Activated T-cell treated with anti-CD3 and anti-CD28 coated beads for 48 hours (primary cell): ENCODE measurements at regions not wholly inside any gene's neighbourhood (a gene's known extent, or its start where the extent isn't known, plus 50 kb on each side); places are given as distances from the start of the nearest gene placed in this dataset.
A peak's percentile ranks its signal among the peaks of the same experiment; 100 is the strongest.

Source experiments
- DNase-seq: peaks from one replicate; pipeline ENCODE4 v3.0.0-alpha.2; 2020; ENCODE audit warnings: low read depth

DNA sequence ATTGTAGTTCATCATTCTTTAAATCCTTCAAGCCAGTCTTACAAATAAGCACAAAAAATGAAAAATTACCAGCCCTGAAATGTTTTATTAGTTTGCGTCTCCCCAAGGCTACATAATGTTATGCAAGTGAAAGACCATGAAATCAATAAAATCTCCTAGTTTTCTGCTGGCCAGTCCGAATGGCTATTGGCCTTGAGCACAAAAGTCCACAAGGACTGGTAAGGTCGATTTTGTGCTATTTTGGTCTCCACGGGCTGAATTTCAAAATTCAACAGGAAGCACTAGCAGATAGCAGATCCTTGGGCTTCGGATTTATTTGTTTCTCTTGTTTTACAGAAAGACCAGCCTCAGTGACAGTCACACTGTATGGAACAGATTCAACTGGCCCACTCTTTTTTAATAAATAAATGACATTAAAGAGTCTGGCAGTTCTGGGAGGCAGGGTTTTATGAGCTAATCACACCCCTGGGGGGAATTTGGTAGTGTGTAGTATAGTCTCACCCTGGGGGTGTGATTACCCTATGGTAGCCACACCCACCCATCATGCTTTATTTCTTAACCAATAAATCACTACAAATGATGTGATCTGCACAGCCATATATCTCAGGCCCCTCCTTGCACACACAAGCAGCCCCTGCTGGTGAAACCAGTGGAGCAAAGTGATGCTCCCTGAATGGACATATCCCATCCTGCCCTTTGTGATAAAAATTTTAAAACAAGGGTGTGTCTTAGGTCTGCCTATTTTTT is 51.1 kb upstream of the TMEM33 start:
- DNase-seq = no peak

DNA sequence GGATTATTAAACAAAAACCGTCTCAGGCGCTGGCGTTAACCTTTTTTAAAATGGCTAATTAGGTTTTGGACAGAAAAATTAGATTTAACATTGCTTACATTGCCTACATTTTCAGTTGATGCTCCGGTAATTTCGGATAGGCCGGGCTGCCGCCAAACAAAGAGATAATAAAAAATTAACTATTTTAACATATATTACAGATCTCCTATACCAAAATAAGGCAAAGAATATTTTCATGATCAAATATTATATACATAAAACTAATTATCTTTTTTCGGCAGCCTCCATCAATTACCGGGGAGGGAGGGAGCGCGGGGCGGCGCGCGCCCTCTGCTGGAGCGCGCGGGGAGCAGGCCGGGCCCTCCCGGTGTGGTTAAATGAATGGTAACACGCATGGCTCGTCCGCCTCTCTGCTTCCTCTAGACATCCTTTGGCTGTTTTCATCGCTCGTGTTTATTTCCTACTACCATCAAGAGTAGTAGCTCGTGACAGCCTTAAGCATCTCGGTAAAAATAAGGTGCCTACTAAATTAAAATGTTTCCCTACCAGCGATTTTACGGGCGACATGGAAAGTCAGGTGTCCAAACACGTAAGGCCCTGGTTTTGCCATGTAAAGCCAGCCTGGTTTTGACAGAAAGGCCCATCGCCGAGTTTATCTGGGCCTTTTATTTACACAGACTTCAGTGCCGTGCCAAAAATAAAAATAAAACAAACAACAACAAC is 52.4 kb upstream of the TMEM33 start:
- DNase-seq = peak; percentile 49

DNA sequence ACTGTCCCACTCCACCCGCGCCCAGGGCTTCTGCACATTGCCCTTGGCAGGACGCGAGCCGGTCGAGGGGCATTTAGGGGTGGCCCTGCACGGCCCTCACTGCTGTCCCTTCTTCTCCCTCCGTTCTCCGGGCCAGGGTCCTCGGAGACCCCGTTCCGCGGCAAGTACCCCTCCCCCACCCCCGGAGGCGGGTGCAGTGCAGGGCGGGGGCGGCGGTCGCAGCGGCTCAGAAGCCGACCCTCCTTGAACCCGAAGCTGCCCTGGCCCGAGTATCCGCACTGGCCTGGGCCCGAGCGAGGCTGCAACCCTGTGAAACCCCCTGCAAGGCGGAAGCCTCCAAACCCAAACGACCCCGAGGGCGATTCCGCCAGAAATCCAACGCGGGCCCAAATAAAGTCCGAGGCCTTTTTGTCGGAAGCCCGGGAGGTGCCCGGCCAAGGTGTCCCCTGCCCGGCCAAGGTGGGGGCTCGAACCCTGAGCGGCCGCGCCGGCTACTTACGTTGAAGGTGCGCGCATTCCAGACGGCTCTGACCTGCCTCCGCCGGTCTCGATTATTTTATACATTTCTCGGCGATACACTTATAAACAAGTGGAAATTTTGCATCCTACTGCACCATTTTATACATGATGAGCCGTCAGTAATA is 53.1 kb upstream of the TMEM33 start:
- no peak for DNase-seq

DNA sequence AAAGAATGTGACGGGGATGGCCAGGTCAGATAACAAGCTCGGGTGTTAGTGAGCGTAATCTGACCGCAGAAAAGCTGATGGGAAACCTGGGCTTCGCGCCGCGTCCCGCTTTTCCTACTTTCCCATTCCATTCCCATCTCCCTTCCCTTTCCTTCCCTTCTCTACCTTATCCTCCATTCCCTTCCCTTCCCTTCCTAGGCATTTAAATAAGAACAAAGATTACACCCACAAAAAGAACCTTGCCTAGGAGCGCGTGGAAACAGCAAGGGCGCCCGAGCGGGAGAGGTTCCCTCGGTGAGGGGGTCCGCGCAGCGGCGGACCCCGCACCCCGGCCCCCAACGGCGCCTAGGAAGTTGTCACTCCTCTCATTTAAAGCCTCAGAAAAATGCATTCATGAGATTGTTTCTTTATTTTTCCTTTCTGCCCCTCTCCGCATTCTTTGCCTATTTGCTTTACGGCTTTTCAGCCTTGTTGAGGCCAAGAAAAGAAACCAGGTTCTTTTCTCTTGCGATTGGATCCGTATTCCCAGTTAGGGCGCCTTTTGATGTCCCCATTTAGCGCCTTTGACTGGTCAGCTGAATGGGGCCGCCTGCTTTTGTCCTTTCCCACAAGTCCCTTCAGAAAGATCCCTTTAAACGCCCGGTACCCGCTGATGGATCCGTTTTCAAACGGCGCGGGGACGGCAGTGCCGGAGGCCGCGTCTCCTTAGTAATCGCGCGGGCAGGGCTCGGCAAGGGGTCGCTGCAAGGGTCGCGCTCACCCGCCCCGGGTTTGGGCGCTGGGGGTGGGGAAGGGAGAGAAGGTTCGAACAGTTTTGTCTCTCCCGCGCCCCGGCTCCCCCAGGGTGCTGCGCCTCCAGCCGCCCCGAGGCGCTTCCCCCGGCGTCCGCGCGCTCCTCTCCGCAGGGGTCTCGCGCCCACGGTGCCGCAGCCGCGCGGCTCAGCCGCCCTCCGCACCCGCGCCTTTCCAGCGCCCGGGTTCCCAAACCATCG is 54.1 kb upstream of the TMEM33 start:
- DNase-seq = no peak

DNA sequence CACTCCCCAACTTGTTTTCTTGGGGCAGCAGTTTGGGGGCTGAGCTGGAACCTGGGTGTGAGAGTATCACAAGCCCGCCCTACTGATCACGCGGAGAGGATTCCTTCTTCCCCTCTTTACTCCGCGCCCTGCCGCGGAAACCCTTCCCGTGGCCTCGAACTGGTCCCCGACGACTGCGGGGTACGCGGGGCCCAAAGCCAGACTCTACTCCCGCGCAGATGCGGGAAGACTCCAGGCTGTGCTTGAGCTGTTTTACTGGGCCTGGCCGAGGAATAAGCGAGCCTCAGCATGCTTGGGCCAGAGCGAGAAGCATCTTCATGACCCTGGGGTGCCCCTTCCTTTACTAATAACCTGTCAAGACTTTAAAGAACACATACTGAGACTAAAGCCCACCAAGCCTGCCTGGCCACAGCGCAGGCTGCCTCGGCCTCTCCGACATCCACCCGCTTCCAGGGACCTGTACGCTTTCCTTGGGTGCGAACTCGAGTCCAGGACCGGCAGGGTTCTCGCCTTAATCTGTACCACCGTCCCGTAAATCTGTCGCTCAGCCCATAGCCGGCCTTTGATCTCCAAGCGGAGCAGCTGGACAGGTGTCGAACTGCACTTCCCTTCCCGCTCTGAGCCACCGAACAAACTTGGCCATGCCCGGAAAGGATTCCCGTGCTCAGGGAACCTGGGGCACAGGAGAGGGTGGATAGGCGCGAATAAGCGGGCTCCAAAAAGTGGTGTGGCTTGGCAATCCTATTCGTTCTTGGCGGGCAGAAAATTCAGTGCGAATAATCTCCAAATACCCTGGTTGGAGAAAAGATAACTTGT is 55.0 kb upstream of the TMEM33 start:
- DNase-seq = no peak

DNA sequence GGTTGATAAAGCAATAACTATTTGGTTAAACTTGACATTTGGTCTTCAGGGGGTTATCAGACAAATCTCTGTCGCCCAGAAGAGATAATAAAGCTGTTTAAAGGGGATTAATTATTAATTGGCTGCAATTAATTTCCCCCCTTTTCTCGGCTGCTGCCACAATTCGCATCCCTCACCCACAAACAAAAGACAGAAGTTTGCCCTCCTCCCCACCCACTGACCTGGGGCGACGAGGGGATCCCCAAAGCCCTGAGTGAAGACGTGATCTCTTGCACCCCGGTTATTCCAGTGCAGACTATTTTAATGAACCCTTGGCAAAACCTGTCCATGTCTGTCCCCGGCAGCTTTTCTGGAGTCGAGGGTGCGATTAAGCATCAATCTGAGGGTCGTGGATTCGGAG is 55.7 kb upstream of the TMEM33 start:
- DNase-seq = no peak

DNA sequence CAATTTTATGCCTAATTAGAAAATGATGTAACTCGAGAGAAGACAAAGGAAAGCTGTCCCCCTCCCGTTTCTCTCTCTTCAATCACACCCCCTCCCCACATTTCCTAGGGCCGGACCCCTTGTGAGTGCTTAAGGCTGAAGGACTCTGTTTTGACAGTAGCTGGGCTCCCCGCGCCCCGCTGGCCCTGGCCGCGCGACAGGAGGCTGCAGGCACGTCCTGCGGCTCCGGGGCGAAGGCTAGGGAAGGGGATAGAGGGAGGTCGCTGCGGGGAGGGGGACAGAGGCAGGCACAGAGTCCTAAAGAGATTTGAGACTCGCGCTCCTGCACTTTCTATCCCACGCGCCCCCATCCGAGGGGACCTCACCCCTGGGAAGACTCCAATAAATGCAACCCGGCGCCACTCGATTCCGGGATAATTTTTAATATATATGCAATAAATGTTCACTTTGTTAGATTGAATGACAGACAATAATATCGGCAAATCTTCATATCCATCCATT is 56.2 kb upstream of the TMEM33 start:
- DNase-seq = no peak

DNA sequence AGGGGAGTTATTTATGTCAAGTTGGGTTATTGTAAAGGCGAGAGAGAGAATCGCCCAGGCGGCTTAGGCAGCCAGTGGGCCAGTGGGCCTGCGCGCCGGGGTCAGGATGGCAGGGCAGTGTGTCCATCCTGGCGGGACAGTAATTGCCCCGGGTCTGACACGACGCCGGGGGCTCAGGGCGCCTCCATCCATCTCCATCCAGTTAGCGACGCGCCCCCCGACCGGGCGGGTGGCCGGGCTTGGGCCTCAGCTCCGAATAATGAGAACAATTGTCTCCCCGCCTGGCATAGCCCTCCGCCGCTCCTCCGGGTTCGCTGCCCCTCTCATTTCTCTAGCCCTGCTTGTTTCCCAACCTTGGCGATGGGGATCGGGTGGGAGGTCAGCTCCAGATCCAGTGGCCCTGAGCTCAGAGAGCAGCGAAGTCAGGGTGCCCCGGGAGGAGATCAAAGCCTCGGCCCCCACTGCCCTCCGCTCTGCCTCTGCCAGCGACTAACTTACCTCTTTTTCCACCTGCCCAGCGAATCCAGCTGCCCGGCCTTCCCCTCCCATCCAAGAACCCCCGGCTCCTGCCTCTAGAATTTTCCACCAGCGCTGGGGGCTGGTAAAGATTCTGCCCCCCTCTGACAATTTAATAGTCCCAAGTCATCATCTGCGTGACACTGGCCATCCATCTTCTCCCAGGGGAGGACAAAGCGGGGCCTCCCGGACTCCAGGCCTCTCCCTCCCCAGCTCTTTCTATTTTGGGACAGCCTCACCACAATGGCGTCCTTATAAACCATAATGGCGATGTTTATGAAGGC is 56.9 kb upstream of the TMEM33 start:
- DNase-seq = no peak

DNA sequence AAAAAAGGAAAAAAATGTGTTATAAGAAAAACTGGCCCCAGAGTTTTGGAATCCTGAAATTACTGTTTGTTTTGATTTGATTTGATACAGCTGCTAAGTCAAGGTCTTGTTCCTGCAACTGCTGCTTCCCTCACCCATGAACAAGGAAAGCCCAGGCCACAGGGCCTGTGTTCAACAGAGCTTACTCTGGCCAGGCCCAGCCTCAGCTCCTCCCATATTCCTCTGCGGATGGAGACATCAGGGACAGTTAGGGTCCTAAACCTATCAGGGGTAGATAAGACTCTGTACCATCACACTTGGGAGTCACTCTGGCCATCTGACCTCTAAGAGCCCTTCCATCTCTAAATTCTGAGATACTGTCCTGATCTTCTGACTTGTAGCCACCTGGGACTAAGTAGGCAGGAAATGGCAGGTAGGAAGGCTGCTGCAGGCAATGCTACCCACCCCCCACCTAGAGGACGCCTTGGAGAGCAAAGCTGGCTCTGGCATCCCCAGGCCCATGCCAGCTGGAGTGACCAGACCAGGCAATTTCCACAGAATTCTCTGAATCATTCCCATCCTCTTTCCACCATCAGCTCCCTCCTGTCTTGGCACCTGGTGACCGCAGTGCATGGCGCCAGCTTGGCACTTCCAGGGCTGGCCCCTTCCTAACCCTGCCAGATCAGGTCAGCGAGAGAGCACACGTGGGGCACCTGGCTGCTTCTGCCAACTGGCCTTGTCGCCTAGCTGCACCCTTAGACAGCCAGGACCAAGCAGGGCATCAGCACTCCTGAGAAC is 58.0 kb upstream of the TMEM33 start:
- no peak for DNase-seq

DNA sequence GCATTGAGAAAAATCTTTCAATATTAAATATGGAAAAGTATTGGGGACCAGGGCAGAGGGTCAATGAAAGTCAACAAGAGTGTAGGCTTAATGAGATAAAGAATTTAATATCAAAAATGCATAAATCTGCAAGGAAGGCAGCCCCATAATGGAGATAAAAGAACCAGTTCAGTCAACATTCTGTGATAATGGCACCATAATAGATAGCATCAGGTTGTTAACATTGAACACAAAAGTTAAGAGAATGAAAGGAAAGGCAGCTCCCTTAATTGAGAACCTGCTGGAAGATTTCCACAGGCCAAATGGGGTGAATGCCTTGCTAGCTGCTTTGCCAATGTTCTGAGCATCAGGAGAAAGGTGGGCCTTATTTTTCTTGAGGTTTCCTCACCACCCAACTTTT is 60.4 kb upstream of the TMEM33 start:
- DNase-seq = no peak

DNA sequence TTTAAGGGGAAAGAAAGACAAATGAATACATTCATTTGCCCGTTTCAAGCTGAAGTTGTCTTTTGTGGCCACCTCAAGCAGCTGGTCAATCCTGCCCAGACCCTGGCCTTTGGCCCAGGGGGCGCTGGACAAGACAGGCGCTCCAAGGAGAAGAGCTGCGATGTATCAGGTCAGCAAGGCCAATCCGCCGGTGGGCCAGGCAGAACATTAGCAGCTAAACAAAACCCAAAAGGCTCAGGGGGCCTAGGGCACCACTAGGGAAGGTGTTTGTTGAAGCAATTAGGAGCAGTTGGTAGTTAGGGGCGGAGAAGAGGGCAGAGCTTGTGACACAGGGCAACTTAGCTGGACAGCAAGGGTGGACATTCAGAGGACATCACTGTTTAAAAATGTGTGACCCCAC is 60.8 kb upstream of the TMEM33 start:
- DNase-seq = no peak

DNA sequence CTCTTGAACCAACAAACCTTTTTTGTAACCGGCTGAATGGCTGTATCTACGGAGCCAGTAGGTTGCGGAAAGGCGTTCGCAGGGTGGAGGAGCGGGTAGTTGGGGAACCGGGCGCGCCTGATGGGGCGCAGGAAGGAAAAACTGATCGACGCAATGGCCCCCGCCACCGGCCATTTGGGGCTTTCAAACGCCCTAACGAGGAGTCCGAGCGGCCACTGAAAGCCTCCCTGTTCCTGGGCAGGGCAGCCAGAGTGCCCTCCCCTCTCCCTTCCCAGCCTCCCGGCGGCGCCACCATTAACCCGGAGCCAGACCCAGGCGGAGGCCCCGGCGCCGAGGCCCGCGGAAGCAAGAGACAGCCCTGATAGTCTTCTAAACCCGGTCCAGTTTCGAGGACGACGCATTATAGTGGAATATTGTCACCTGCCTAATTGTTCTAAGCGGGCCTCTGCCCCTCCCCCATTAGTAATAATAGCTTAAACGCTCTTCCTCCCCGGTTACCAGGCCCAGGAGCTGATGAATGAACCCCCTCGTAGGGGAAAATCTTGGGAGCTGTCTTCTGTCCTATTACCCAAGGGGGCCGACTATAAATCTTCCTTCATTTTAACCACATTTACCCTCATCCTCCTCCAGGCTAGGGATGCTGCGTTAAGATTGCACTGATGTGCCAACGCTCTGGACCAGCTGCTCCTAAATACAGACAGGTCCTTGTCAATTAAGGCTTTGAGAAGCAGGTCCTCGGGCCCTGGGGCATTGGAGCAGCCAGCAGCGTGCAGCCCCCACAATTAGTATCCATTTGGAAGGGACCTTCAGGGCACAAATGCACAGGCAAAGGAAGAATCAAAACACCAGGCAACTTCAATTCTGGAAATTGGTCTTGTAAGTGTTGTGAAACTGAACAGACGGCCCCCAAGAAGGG is 61.6 kb upstream of the TMEM33 start:
- no peak for DNase-seq

DNA sequence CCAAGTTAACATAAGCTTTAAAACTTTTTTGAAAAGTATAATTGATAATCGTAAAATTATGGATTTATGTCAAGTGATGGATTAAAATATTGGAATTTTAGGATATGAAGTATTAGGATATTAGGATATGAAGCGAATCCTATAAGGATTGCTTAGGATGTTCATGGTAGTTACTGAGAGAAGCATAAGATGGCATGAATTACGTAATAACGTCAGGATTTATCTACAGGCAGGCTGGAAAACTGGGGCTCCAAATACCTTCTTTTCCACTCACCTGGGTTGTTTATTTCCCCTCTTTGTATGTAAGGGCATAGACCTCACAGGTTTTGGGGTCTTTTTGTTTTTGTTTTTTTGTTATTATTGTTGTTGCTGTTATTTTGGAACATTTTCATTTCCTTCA is 65.2 kb upstream of the TMEM33 start:
- no peak for DNase-seq

DNA sequence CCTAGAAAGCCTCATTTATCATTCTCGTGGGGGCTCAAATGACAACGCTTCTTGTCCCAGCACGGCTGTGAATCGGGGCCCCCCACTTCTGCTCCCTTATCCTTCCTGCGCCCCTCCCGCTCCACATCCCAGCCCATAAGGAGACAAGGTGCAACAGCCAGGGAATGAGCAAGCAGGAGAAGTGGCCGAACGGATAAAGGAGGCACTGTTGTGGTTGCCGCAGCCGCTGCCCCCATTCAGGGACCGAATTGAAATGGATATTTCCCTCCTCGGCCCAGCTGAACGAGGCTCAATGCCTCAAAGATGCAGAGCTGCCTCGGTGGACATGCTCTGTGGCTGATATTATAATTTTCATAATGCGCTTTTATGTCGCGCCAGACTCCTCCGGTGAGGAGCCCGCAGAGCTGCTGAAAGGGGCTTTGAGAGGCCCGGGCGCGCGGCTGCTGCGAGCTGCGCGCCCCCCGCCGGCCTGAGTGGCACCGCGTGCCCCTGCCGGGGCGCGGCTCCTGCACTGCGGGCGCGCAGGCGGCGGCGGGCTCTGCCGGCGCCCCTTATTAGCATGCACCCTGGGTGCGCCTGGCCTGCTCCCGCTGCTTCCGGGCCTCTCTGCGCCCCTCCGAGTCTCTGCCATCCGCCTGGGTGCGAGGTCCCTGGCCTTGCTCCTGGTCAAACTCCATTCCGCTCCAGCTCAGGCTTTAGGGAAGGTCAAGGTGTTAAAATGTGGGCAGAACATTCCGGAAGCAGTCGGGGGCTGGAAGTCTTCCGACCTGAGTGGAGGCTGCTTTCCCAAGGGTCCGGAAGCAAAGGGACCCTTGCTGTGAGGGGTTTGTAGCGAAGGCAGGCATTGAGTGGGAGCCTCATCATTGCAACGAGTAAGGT is 68.2 kb upstream of the TMEM33 start:
- DNase-seq = no peak

DNA sequence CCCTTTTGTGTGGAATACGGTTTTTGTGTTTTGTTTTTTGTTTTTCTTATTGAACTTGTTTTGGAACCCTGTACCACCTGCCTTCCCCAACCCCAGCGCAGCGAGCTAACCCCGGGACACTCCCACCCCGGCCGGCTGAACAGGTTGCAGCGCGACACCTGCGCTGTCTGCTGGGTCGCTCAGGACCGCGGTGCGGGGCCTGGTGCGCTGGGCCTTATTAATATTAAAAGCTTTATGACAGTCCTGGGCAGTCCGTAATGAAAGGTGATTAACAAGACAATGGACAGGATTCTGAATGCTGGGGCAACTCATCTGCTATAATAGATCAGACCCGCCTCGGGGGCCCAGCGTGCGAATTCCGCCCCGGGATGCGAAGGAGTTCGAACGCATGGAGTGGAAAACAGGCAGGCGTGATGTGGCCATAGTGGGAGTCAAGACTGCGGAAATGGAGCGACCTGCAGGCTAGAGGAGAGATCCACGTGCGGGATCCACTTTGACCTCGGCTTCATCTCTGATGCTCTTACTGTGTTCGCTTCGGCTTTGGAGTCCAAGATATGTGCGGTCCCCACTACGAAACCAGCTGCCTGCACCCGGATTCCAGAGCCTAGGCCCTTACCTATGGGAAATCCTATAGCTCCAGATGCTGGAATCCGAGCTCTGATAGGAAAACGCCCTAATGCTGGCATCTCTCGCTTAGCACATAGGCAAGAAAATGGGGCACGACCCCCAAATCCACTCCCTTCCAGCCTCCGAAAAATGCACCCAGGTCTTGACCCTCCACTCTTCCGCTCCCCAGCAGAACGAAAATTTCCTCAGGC is 69.0 kb upstream of the TMEM33 start:
- DNase-seq = no peak

DNA sequence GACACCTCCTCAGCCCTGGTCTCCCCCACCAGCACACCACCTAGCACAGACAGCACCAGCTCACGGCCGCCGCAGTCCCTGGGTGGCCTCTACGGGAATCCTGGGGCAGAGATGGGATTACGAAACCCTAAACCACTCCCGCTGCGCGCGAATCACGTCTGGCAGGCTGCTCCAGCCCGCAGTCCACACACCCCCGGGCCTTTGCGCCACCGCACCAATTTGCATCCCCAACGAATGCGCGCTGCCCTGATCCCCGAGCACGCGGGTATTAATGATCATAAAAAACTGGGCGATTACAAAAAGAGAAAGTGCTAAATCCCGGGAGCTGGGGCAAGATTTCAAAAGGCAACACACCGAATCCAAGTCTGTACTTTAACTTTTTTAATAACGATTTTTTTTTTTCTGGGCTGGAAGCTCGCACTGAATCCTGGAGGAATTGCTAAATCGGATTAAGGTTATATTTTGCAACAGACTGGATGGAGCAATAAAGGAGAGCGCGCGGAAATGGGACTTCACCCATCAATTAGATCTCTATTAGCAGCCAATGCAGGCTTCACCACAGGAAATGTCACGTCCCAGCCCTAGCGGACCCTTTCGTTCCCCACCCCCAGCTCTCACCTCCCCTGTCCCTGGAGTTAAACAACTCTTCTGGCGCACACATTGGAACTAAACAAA is 69.8 kb upstream of the TMEM33 start:
- DNase-seq = no peak
